PC-3 (cell line): ENCODE measurements at regions not wholly inside any gene's neighbourhood (a gene's known extent, or its start where the extent isn't known, plus 50 kb on each side); places are given as distances from the start of the nearest gene placed in this dataset.

Source experiments
- ATAC-seq: fragments of 200-7000 bp; cut with Tn5 transposase; 2 replicates; pipeline ENCODE4 v1.9.1; 2020; ENCODE audit warnings: mild to moderate bottlenecking, moderate library complexity
- BruUV-seq: library from RNA; stranded (reverse); fragments of 400-500 nt; replicated peaks from 2 replicates; lab custom pipeline; 2021; lab: Mats Ljungman, UMichigan
- CTCF ChIA-PET: fragments of 300-600 bp; sonication (Branson Sonifier 250); formaldehyde crosslinking; loops from one replicate; lab custom pipeline; 2022; ENCODE audit warnings: antibody characterized with exemption; lab: Charles Lee
- POLR2A ChIA-PET: fragments of 300-600 bp; sonication (Branson Sonifier 250); formaldehyde crosslinking; loops from one replicate; lab custom pipeline; 2022; ENCODE audit warnings: antibody characterized with exemption; ENCODE audit not compliant: unreplicated experiment; lab: Charles Lee
- DNase-seq: peaks from one replicate; pipeline ENCODE4 v3.0.0-alpha.2; 2015
- H2AFZ ChIP-seq: fragments of 300-600 bp; sonication (generic); 2 replicates; pipeline ENCODE4 v1.6.0; 2016; ENCODE audit warnings: antibody characterized with exemption, low read length
- H3F3A ChIP-seq: fragments of 300-600 bp; sonication (generic); one replicate; pipeline ENCODE4 v1.6.0; 2017; ENCODE audit warnings: antibody characterized with exemption, low read length, control low read depth, mild to moderate bottlenecking; ENCODE audit not compliant: unreplicated experiment
- H3K27ac ChIP-seq: fragments of 300-600 bp; sonication (generic); 2 replicates; pipeline ENCODE4 v1.5.1; 2016; ENCODE audit warnings: mild to moderate bottlenecking, low read length
- H3K27me3 ChIP-seq: fragments of 300-600 bp; sonication (generic); 2 replicates; pipeline ENCODE4 v1.6.1; 2016; ENCODE audit warnings: low read length, mixed read lengths
- H3K36me3 ChIP-seq: fragments of 300-600 bp; sonication (generic); 2 replicates; pipeline ENCODE4 v1.6.1; 2016; ENCODE audit warnings: low read depth, mixed run types, low read length, mixed read lengths
- H3K4me1 ChIP-seq: fragments of 300-600 bp; sonication (generic); 2 replicates; pipeline ENCODE4 v1.5.1; 2016; ENCODE audit warnings: low read length; ENCODE audit not compliant: insufficient read depth
- H3K4me2 ChIP-seq: fragments of 300-600 bp; sonication (generic); 2 replicates; pipeline ENCODE4 v1.6.0; 2016; ENCODE audit warnings: low read length
- H3K4me3 ChIP-seq: fragments of 300-600 bp; sonication (generic); 2 replicates; pipeline ENCODE4 v1.5.1; 2016; ENCODE audit warnings: mild to moderate bottlenecking, low read length, mixed read lengths
- H3K79me2 ChIP-seq: fragments of 300-600 bp; sonication (generic); 2 replicates; pipeline ENCODE4 v1.6.1; 2017; ENCODE audit warnings: low read length, mixed read lengths
- H3K9ac ChIP-seq: fragments of 300-600 bp; sonication (generic); 2 replicates; pipeline ENCODE4 v1.6.0; 2016; ENCODE audit warnings: mild to moderate bottlenecking, low read length
- H3K9me2 ChIP-seq: fragments of 300-600 bp; sonication (generic); replicated peaks from 2 replicates; pipeline ENCODE4 v1.6.1; 2016; ENCODE audit warnings: mixed run types, low read length, mixed read lengths
- H3K9me3 ChIP-seq: fragments of 300-600 bp; sonication (generic); 2 replicates; pipeline ENCODE4 v1.6.1; 2016; ENCODE audit warnings: low read length, mixed read lengths
- H4K20me1 ChIP-seq: fragments of 300-600 bp; sonication (generic); 2 replicates; pipeline ENCODE4 v1.6.1; 2016; ENCODE audit warnings: low read length, mixed read lengths
- CTCF ChIP-seq: fragments of 300-600 bp; sonication (generic); conservative IDR thresholded peaks from 2 replicates; pipeline ENCODE4 v1.5.1; 2017; ENCODE audit warnings: antibody characterized with exemption, low read depth, mild to moderate bottlenecking, low read length
- EZH2 ChIP-seq: fragments of 300-600 bp; sonication (generic); IDR thresholded peaks from one replicate; pipeline ENCODE4 v1.6.1; 2017; ENCODE audit warnings: antibody characterized with exemption, mild to moderate bottlenecking, low read length; ENCODE audit not compliant: unreplicated experiment
- EZH2phosphoT487 ChIP-seq: fragments of 300-600 bp; sonication (generic); IDR thresholded peaks from 2 replicates; pipeline ENCODE4 v1.6.1; 2018; ENCODE audit warnings: mild to moderate bottlenecking, antibody characterized with exemption, low read length, borderline replicate concordance
- intact Hi-C: fragments of 100-400 bp; cut with micrococcal nuclease; formaldehyde crosslinking; loops from 2 replicates; pipeline ENCODE4 v1.9.0; 2023

- no peak overlapping the region for H3K4me2 ChIP-seq
- peaks cover 72% of the 10 kb centered on the region for H3K27me3 ChIP-seq
- ATAC-seq (no peak), DNase-seq (no peak)
- H2AFZ ChIP-seq, result no peak overlapping the region
- no peaks in the 10 kb centered on the region for H3K4me1 ChIP-seq
- no peak overlapping the region for H3K4me3 ChIP-seq
- H3K9me3 ChIP-seq, result no peaks in the 10 kb centered on the region
- no peaks in the 10 kb centered on the region for H3K36me3 ChIP-seq
- H3K27ac ChIP-seq, result no peak overlapping the region
- H3F3A ChIP-seq, result no peaks in the 10 kb centered on the region
- H4K20me1 ChIP-seq, result no peaks in the 10 kb centered on the region
- no peaks in the 10 kb centered on the region for H3K9me2 ChIP-seq
- ChIA-PET POLR2A (no interaction called here), CTCF (no interaction called here)
- no TSS peak for BruUV-seq
- no peaks in the 10 kb centered on the region for H3K79me2 ChIP-seq
- no peak overlapping the region for H3K9ac ChIP-seq
- TF ChIP-seq EZH2phosphoT487 (no peak), EZH2 (no peak), CTCF (no peak)
- intact Hi-C loops, result no loop called here
These were observed 92.2 kb upstream of the MLN start for GRCh38 chr6:33895988-33896387.

GRCh38 chr6:33895296-33895695 is 91.5 kb upstream of the MLN start:
- no peaks in the 10 kb centered on the region for H4K20me1 ChIP-seq
- H3K4me2 ChIP-seq, result no peak overlapping the region
- no peak overlapping the region for H3K4me3 ChIP-seq
- no peaks in the 10 kb centered on the region for H3F3A ChIP-seq
- POLR2A ChIA-PET, result no interaction called here
- no peaks in the 10 kb centered on the region for H3K79me2 ChIP-seq
- no peaks in the 10 kb centered on the region for H3K36me3 ChIP-seq
- TF ChIP-seq CTCF (no peak), EZH2phosphoT487 (no peak), EZH2 (no peak)
- no TSS peak for BruUV-seq
- no peaks in the 10 kb centered on the region for H3K9me2 ChIP-seq
- CTCF ChIA-PET, result no interaction called here
- H3K27me3 ChIP-seq, result peaks cover 71% of the 10 kb centered on the region
- intact Hi-C loops, result no loop called here
- no peak overlapping the region for H2AFZ ChIP-seq
- no peak overlapping the region for H3K9ac ChIP-seq
- ATAC-seq (no peak), DNase-seq (no peak)
- H3K4me1 ChIP-seq, result no peaks in the 10 kb centered on the region
- H3K9me3 ChIP-seq, result no peaks in the 10 kb centered on the region
- H3K27ac ChIP-seq, result no peak overlapping the region

GRCh38 chr6:33894438-33894837 is 90.6 kb upstream of the MLN start:
- no peak for DNase-seq
- H3F3A ChIP-seq, result no peaks in the 10 kb centered on the region
- ChIA-PET POLR2A (no interaction called here), CTCF (no interaction called here)
- H3K9me2 ChIP-seq, result no peaks in the 10 kb centered on the region
- no peak overlapping the region for H3K9ac ChIP-seq
- no peaks in the 10 kb centered on the region for H3K79me2 ChIP-seq
- peaks cover 71% of the 10 kb centered on the region for H3K27me3 ChIP-seq
- no peak for TF ChIP-seq CTCF
- TF ChIP-seq EZH2, result no peak
- no peak for TF ChIP-seq EZH2phosphoT487
- H3K4me3 ChIP-seq, result no peak overlapping the region
- no peaks in the 10 kb centered on the region for H3K4me1 ChIP-seq
- H3K4me2 ChIP-seq, result no peak overlapping the region
- no TSS peak for BruUV-seq
- no peaks in the 10 kb centered on the region for H3K9me3 ChIP-seq
- no peaks in the 10 kb centered on the region for H3K36me3 ChIP-seq
- H2AFZ ChIP-seq, result no peak overlapping the region
- H3K27ac ChIP-seq, result no peak overlapping the region
- no peak for ATAC-seq
- intact Hi-C loops, result no loop called here
- no peaks in the 10 kb centered on the region for H4K20me1 ChIP-seq
